Kidney (tissue), 13 donors: ENCODE measurements at regions not wholly inside any gene's neighbourhood (a gene's known extent, or its start where the extent isn't known, plus 50 kb on each side); places are given as distances from the start of the nearest gene placed in this dataset.

Experiments
- DNase-seq, 5 donors: peaks; one replicate each; pipeline ENCODE4 v3.0.0-alpha.2; 2013 to 2020
- FAIRE-seq: peaks from 2 replicates; lab custom pipeline; 2012; peaks lifted over from hg19 to GRCh38; lab: Jason Lieb, UNC
- H3K27ac ChIP-seq, 2 donors: one replicate each; pipeline ENCODE4 v1.7.0; 2013; ENCODE audit warnings: low read depth in 2 of 2, low read length in 2 of 2, inconsistent platforms in 1 of 2
- H3K27me3 ChIP-seq: one replicate; pipeline ENCODE4 v1.7.1; 2013; ENCODE audit warnings: low read length, inconsistent platforms; ENCODE audit not compliant: control insufficient read depth, insufficient read depth
- H3K36me3 ChIP-seq, 3 donors: one replicate each; pipeline versions ENCODE4 v1.7.0 to v1.7.1; 2013; ENCODE audit warnings: low read length in 3 of 3, control low read depth in 1 of 3, inconsistent platforms in 1 of 3; ENCODE audit not compliant: insufficient read depth in 3 of 3, control insufficient read depth in 2 of 3
- H3K4me1 ChIP-seq, 3 donors: one replicate each; pipeline versions ENCODE4 v1.7.0 to v1.7.1; 2013; ENCODE audit warnings: low read length in 3 of 3, inconsistent platforms in 1 of 3, low read depth in 1 of 3; ENCODE audit not compliant: control insufficient read depth in 2 of 3, insufficient read depth in 2 of 3
- H3K4me3 ChIP-seq, 3 donors: one replicate each; pipeline versions ENCODE4 v1.7.0 to v1.8.1; 2013; ENCODE audit warnings: low read length in 3 of 3, control low read depth in 1 of 3, inconsistent platforms in 1 of 3
- H3K9ac ChIP-seq, 3 donors: one replicate each; pipeline versions ENCODE4 v1.7.0 to v1.7.1; 2013; ENCODE audit warnings: low read length in 3 of 3, control low read depth in 1 of 3, inconsistent platforms in 1 of 3
- H3K9me3 ChIP-seq, 3 donors: one replicate each; pipeline versions ENCODE4 v1.7.0 to v1.7.1; 2013; ENCODE audit warnings: low read length in 3 of 3, control low read depth in 1 of 3, inconsistent platforms in 1 of 3; ENCODE audit not compliant: control insufficient read depth in 2 of 3, insufficient read depth in 1 of 3
- CTCF ChIP-seq: IDR thresholded peaks from 3 replicates; pipeline ENCODE4 v1.5.1; 2012; ENCODE audit warnings: mild to moderate bottlenecking, moderate library complexity, borderline replicate concordance; ENCODE audit not compliant: insufficient read depth; ENCODE audit errors: extremely low read depth
- intact Hi-C: fragments of 100-400 bp; cut with DNase I; formaldehyde crosslinking; loops from one replicate; pipeline ENCODE4 v1.11.1; 2022
- donor health status: control.
- donor health status: control.
- donor health status: control.
- donor health status: control.
- donor health status: control.
- donor health status: DM: yes; HTN: yes; CAD: no.
- donor health status: Normal renal cell carcinoma (clear cell type).

GRCh38 chr12:107326237-107326636 is 232.9 kb upstream of the CRY1 start:
- Histone ChIP-seq H3K4me1 (no peaks in the 10 kb centered on the region), H3K27ac (no peak overlapping the region), H3K27me3 (peaks cover 2% of the 10 kb centered on the region), H3K36me3 (no peaks in the 10 kb centered on the region), H3K9me3 (no peaks in the 10 kb centered on the region), H3K4me3 (no peak overlapping the region), H3K9ac (no peak overlapping the region)
- DNase-seq, result no peak
- no peak for TF ChIP-seq CTCF
- no peak for FAIRE-seq
- intact Hi-C loops, result no loop called here

DNA sequence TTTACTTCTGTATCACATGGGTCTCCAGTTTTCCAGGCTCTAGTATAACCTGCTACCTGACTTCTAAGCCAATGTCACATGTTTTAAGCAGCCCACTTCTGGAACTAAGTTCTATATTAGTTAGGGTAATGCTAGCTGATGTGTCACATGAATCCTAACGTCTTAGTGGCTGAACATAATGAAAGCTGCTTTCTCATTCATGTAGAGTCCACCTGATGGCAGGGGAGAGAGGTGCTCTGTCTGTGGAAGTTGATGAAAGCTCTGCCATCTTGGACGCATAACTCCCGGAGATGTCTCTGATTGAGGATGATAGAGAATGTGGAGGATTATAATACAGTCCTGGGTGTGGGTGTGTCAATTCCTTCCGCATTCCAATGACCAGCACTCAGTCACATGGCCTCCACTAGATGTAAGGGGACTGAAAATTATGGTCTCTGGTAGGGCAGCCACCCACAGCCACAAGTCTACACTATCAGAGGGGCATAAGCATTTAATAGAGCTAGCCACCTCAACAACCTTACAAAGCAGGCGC is 234.4 kb upstream of the CRY1 start:
- FAIRE-seq, result no peak
- Histone ChIP-seq H3K9ac (no peak overlapping the region), H3K27ac (no peak overlapping the region), H3K4me1 (no peaks in the 10 kb centered on the region), H3K4me3 (no peak overlapping the region), H3K9me3 (no peaks in the 10 kb centered on the region), H3K27me3 (peaks cover 1% of the 10 kb centered on the region), H3K36me3 (no peaks in the 10 kb centered on the region)
- no peak for DNase-seq
- intact Hi-C loops, result no loop called here
- no peak for TF ChIP-seq CTCF

GRCh38 chr12:107328442-107329133 is 235.2 kb upstream of the CRY1 start:
- Histone ChIP-seq H3K9ac (no peak overlapping the region), H3K9me3 (no peaks in the 10 kb centered on the region), H3K4me3 (no peak overlapping the region), H3K27ac (no peak overlapping the region), H3K27me3 (no peaks in the 10 kb centered on the region), H3K4me1 (no peaks in the 10 kb centered on the region), H3K36me3 (no peaks in the 10 kb centered on the region)
- intact Hi-C loops, result no loop called here
- no peak for TF ChIP-seq CTCF
- peak in 1 of 5 donors; percentile 7 for DNase-seq
- no peak for FAIRE-seq
